ENCODE measurements at regions not wholly inside any gene's neighbourhood (a gene's known extent, or its start where the extent isn't known, plus 50 kb on each side); places are given as distances from the start of the nearest gene placed in this dataset.

DNA sequence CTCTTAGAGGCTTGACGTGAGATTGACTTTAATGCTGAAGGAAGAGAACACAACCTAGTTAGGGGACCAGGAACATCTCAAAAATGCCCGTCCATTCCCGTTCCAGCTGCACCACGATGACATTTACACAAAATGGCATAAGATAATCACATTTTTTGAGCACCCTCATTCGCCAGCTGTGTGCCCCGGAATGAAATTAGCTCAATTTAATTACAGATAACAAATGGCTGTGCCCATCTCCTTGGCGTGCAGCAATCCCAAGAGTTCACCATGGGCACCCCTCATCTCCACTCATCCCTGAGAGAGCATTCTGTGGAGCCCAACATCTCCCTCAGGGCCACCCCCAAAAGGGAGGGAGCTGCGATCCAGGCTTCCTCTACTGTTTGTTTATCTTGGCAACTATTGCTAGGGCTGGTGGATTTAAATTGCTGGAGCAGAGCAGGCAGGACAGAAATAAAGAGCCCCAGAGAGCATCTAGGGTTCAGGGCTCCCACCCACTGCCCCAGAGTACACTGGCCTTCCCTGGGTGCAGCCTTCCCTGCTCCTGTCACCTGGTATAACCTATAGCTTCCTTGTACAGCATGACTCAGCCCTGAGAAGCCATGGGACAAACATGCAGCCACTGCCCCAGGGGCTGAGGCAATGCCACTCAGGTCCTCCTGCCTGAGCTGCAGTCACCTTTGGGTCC is 263.5 kb downstream of the ZEB1 start:
- DNase-seq = peak; percentile 20 to 46
- Histone ChIP-seq H3K9me3 (peaks cover 0 to 7% (median 0%) of the 10 kb centered on the region in 11 donors), H3K27me3 (no peaks in the 10 kb centered on the region), H3K27ac (peak overlapping the region in 8 of 10 donors; percentile 36 to 83 (median 66)), H3K4me1 (peaks cover 6 to 53% (median 36%) of the 10 kb centered on the region in 9 donors), H3K36me3 (no peaks in the 10 kb centered on the region), H3K4me3 (no peak overlapping the region)
- ATAC-seq = peak; percentile 39 to 78 (median 66)
- WGBS, 2 donors = 57 to 66% methylated on average over 8 of the region's 8 CpGs
- intact Hi-C loops (cut with DNase I) = loop anchor here in 2 of 10 donors (5.0 kb wide), 2 partner anchors 55 to 60 kb away; no protein-coding TSS in a partner anchor
- no peak for TF ChIP-seq CTCF (IDR thresholded peaks at IDR 0.05)

- Histone ChIP-seq H3K27me3 (no peaks in the 10 kb centered on the region), H3K4me1 (peaks cover 6 to 53% (median 36%) of the 10 kb centered on the region in 9 donors), H3K4me3 (no peak overlapping the region), H3K36me3 (no peaks in the 10 kb centered on the region), H3K9me3 (peaks cover 0 to 10% (median 0%) of the 10 kb centered on the region in 11 donors), H3K27ac (peak overlapping the region in 8 of 10 donors; percentile 16 to 83 (median 66))
- TF ChIP-seq CTCF (IDR thresholded peaks at IDR 0.05) = no peak
- DNase-seq (peak in 1 of 2 donors; percentile 27), ATAC-seq (peak in 7 of 8 donors; percentile 39 to 54 (median 48))
- intact Hi-C loops (cut with DNase I) = loop anchor here in 2 of 10 donors (5.0 kb wide), 2 partner anchors 55 to 60 kb away; no protein-coding TSS in a partner anchor
- WGBS, 2 donors = 73 to 77% methylated on average over 9 of the region's 9 CpGs
Measured at GRCh38 chr10:31581741-31582323, 262.8 kb downstream of the ZEB1 start.

- Histone ChIP-seq H3K36me3 (no peaks in the 10 kb centered on the region), H3K27me3 (no peaks in the 10 kb centered on the region), H3K27ac (peak overlapping the region in 5 of 10 donors; percentile 20 to 71 (median 26)), H3K4me1 (peaks cover 6 to 53% (median 36%) of the 10 kb centered on the region in 9 donors), H3K9me3 (peaks cover 0 to 11% (median 0%) of the 10 kb centered on the region in 11 donors), H3K4me3 (no peak overlapping the region)
- ATAC-seq = peak in 6 of 8 donors; percentile 18 to 35 (median 27)
- intact Hi-C loops (cut with DNase I) = loop anchor here in 2 of 10 donors (5.0 kb wide), 2 partner anchors 53 to 58 kb away; no protein-coding TSS in a partner anchor
- peak in 1 of 2 donors; percentile 26 for DNase-seq
- TF ChIP-seq CTCF (IDR thresholded peaks at IDR 0.05) = no peak
- 68 to 72% methylated on average over 5 of the region's 5 CpGs for WGBS, 2 donors
Measured at GRCh38 chr10:31580646-31581045, 261.6 kb downstream of the ZEB1 start.

Measured in heart right ventricle (tissue), 16 donors.